ENCODE measurements at regions not wholly inside any gene's neighbourhood (a gene's known extent, or its start where the extent isn't known, plus 50 kb on each side); places are given as distances from the start of the nearest gene placed in this dataset.

DNA sequence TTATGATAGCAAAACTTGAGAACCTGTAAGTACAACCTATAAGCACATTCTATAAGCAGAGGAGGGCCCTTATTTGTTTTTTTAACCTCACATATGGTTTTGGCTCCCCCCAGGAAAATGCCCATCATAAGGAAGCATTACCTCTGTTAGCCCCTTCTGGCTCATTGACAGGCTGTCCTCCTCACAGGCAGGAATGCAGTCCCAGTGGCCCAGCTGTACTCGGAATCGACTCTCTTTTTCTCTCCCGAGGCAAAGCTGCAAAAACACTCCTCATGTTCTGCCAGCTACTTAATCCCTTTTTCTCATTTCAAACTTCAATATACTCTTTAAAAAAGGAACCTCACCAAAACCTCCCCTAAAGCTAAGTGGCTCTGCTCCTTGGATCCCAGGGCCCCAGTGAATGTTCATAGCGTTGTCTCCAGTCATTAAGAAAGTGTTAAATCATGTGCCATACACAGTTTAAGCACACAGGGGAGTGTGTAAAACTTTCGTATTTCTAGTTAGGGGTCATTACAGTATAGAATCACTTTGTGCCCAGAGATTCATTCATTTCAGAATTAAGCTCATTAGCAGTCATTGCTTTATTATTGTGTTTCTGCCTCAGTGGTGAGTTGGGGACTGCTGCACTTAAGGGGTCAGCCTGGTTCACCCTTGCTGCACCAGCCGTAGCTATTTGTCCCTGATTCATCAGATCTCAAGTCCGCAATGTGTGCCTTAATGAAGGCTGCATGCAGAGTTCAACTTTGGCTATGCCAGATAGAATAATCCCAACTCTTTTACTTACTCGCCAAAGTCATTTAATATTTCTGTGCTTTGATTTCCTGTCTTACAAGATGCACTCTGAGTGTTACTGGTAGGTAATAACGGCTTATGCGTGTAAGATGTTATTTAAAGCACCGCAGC lies 57.6 kb downstream of the JRKL start:
- DNase-seq (ENCODE audit: extremely low read depth in 1 of 4, low spot score in 3 of 4), result no peak
- Histone ChIP-seq H3K27me3 (ENCODE audit: control insufficient read depth in 2 of 2, insufficient read depth in 2 of 2, low read length in 2 of 2) (no peaks in the 10 kb centered on the region; a peak in 1 of 5 replicates), H3K27ac (ENCODE audit: extremely low read depth, low read depth, low read length) (no peak overlapping the region), H3K9me3 (replicated peaks; ENCODE audit: control insufficient read depth, insufficient read depth, low read depth, low read length) (no peaks in the 10 kb centered on the region), H3K9me1 (ENCODE audit: control insufficient read depth, insufficient read depth, low read length) (no peaks in the 10 kb centered on the region), H2AFZ (ENCODE audit: low read depth, low read length) (no peak overlapping the region), H3K4me2 (ENCODE audit: insufficient read depth, low read length) (no peak overlapping the region), H3K9ac (ENCODE audit: insufficient read depth in 1 of 2, low read depth in 2 of 2, low read length in 2 of 2) (no peak overlapping the region), H3K79me2 (ENCODE audit: control insufficient read depth, insufficient read depth, low read length) (no peaks in the 10 kb centered on the region), H4K20me1 (replicated peaks; ENCODE audit: control insufficient read depth, insufficient read depth, low read length) (no peaks in the 10 kb centered on the region), H3K4me3 (no peak overlapping the region), H3K4me1 (replicated peaks in 1 of 2; ENCODE audit: control insufficient read depth in 2 of 2, insufficient read depth in 2 of 2, low read length in 2 of 2) (no peaks in the 10 kb centered on the region), H3K36me3 (ENCODE audit: control insufficient read depth, insufficient read depth, low read length) (no peaks in the 10 kb centered on the region)
- intact Hi-C loops (cut with micrococcal nuclease), result no loop called here
- BruUV-seq (replicated peaks), result no TSS peak
- POLR2A ChIA-PET, result interaction anchor here (1.0 kb wide), 1 partner anchor 14 kb away, joined by 4 read pairs; no protein-coding TSS in a partner anchor
- TF ChIP-seq TCFL5 (CRISPR knock-in tag; conservative IDR thresholded peaks at IDR 0.05), result no peak
- TF ChIP-seq, protein P1, sequence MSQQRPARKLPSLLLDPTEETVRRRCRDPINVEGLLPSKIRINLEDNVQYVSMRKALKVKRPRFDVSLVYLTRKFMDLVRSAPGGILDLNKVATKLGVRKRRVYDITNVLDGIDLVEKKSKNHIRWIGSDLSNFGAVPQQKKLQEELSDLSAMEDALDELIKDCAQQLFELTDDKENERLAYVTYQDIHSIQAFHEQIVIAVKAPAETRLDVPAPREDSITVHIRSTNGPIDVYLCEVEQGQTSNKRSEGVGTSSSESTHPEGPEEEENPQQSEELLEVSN (IDR thresholded peaks at IDR 0.05; ENCODE audit: borderline replicate concordance in 1 of 2, extremely low read depth in 1 of 2, insufficient read depth in 1 of 2, insufficient read length in 1 of 2, low read depth in 1 of 2, low read length in 1 of 2, poor library complexity in 1 of 2, severe bottlenecking in 1 of 2), result no peak
- TF ChIP-seq MEF2D (tag; conservative IDR thresholded peaks at IDR 0.05; ENCODE audit: low read depth), result no peak
- TF ChIP-seq, protein P2, sequence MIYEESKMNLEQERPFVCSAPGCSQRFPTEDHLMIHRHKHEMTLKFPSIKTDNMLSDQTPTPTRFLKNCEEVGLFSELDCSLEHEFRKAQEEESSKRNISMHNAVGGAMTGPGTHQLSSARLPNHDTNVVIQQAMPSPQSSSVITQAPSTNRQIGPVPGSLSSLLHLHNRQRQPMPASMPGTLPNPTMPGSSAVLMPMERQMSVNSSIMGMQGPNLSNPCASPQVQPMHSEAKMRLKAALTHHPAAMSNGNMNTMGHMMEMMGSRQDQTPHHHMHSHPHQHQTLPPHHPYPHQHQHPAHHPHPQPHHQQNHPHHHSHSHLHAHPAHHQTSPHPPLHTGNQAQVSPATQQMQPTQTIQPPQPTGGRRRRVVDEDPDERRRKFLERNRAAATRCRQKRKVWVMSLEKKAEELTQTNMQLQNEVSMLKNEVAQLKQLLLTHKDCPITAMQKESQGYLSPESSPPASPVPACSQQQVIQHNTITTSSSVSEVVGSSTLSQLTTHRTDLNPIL (CRISPR knock-in tag; IDR thresholded peaks at IDR 0.05), result no peak
- TF ChIP-seq, protein P3, sequence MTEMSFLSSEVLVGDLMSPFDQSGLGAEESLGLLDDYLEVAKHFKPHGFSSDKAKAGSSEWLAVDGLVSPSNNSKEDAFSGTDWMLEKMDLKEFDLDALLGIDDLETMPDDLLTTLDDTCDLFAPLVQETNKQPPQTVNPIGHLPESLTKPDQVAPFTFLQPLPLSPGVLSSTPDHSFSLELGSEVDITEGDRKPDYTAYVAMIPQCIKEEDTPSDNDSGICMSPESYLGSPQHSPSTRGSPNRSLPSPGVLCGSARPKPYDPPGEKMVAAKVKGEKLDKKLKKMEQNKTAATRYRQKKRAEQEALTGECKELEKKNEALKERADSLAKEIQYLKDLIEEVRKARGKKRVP (CRISPR knock-in tag; IDR thresholded peaks at IDR 0.05), result no peak
- no peak for TF ChIP-seq TCF7L2 (IDR thresholded peaks at IDR 0.05; ENCODE audit: low read depth, low read length)
- no peak for TF ChIP-seq BRD4 (IDR thresholded peaks at IDR 0.05)
- TF ChIP-seq, protein P4, sequence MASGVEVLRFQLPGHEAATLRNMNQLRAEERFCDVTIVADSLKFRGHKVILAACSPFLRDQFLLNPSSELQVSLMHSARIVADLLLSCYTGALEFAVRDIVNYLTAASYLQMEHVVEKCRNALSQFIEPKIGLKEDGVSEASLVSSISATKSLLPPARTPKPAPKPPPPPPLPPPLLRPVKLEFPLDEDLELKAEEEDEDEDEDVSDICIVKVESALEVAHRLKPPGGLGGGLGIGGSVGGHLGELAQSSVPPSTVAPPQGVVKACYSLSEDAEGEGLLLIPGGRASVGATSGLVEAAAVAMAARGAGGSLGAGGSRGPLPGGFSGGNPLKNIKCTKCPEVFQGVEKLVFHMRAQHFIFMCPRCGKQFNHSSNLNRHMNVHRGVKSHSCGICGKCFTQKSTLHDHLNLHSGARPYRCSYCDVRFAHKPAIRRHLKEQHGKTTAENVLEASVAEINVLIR (CRISPR knock-in tag; IDR thresholded peaks at IDR 0.05), result no peak
- no peak for TF ChIP-seq CAMTA2 (CRISPR knock-in tag; conservative IDR thresholded peaks at IDR 0.05)
- TF ChIP-seq ATF1 (CRISPR knock-in tag; IDR thresholded peaks at IDR 0.05), result no peak
- no peak for TF ChIP-seq ATF1 (tag; IDR thresholded peaks at IDR 0.05)
- TF ChIP-seq KLF13 (tag; IDR thresholded peaks at IDR 0.05; ENCODE audit: borderline replicate concordance, low read depth), result no peak
- no peak for TF ChIP-seq ZNF212 (CRISPR knock-in tag; IDR thresholded peaks at IDR 0.05)
- TF ChIP-seq, protein P5, sequence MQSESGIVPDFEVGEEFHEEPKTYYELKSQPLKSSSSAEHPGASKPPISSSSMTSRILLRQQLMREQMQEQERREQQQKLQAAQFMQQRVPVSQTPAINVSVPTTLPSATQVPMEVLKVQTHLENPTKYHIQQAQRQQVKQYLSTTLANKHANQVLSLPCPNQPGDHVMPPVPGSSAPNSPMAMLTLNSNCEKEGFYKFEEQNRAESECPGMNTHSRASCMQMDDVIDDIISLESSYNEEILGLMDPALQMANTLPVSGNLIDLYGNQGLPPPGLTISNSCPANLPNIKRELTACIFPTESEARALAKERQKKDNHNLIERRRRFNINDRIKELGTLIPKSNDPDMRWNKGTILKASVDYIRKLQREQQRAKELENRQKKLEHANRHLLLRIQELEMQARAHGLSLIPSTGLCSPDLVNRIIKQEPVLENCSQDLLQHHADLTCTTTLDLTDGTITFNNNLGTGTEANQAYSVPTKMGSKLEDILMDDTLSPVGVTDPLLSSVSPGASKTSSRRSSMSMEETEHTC (IDR thresholded peaks at IDR 0.05), result no peak
- TF ChIP-seq, protein P6, sequence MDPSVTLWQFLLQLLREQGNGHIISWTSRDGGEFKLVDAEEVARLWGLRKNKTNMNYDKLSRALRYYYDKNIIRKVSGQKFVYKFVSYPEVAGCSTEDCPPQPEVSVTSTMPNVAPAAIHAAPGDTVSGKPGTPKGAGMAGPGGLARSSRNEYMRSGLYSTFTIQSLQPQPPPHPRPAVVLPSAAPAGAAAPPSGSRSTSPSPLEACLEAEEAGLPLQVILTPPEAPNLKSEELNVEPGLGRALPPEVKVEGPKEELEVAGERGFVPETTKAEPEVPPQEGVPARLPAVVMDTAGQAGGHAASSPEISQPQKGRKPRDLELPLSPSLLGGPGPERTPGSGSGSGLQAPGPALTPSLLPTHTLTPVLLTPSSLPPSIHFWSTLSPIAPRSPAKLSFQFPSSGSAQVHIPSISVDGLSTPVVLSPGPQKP (CRISPR knock-in tag; IDR thresholded peaks at IDR 0.05), result no peak
- WGBS (ENCODE audit: insufficient coverage, low coverage, missing lambda C conversion rate), result 34% methylated on average over 11 of the region's 11 CpGs
- no peak; the same call in 2 of the 3 replicates for ATAC-seq
- FAIRE-seq, result no peak
- CTCF ChIA-PET (ENCODE audit: low intra/inter-chr PET ratio), result no interaction called here
- in situ Hi-C loops (cut with MboI), result no loop called here

Measured in K562 (cell line).